ENCODE measurements at regions not wholly inside any gene's neighbourhood (a gene's known extent, or its start where the extent isn't known, plus 50 kb on each side); places are given as distances from the start of the nearest gene placed in this dataset.

DNA sequence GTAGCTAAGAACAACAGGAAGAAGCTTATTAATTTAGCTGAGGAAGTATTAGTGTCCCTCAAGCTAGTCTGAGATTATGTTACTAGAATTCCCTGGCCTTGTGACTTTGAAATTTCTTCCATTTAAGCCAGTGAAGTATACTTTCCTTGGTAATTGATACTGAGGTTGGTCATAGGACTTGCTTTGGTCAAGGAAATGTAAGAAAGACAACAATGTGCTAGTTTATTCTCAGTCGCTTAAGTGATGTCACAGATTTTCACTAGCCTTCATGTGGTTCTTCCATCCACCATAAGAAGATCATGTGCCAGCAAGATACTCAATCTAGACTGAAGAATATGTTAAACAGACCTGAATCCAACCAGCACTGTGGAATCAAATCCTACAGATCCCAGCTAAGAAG is 1140.1 kb downstream of the TECRL start:
- Histone ChIP-seq H3K9me3 (no peaks in the 10 kb centered on the region), H3K27me3 (replicated peaks in 1 of 2; ENCODE audit: control insufficient read depth in 2 of 2, extremely low read depth in 1 of 2, insufficient read depth in 2 of 2, low read length in 1 of 2) (no peaks in the 10 kb centered on the region), H3K4me1 (ENCODE audit: control insufficient read depth in 1 of 2, extremely low read depth in 1 of 2, insufficient read depth in 2 of 2, low read length in 2 of 2) (no peaks in the 10 kb centered on the region), H3K27ac (ENCODE audit: low read length) (no peak overlapping the region), H3K36me3 (ENCODE audit: control insufficient read depth in 2 of 2, extremely low read depth in 1 of 2, insufficient read depth in 1 of 2, low read length in 1 of 2) (no peaks in the 10 kb centered on the region), H3K4me3 (ENCODE audit: control insufficient read depth in 1 of 2, extremely low read depth in 1 of 2, low read length in 1 of 2) (no peak overlapping the region)
- no peak for DNase-seq
- Mint-ChIP-seq H3K27me3 (no peaks in the 10 kb centered on the region), H3K4me3 (no peak overlapping the region), H3K4me1 (no peaks in the 10 kb centered on the region), H3K9me3 (peaks cover 8 to 25% (median 25%) of the 10 kb centered on the region in 3 donors), H3K27ac (no peak overlapping the region), H3K36me3 (no peaks in the 10 kb centered on the region)
- ATAC-seq (replicated peaks in 1 of 4): no peak
- CTCF ChIA-PET: no interaction called here
- no CpG with 5 or more reads among the region's 1 CpG for WGBS (ENCODE audit: insufficient coverage)
- POLR2A ChIA-PET: no interaction called here

DNA sequence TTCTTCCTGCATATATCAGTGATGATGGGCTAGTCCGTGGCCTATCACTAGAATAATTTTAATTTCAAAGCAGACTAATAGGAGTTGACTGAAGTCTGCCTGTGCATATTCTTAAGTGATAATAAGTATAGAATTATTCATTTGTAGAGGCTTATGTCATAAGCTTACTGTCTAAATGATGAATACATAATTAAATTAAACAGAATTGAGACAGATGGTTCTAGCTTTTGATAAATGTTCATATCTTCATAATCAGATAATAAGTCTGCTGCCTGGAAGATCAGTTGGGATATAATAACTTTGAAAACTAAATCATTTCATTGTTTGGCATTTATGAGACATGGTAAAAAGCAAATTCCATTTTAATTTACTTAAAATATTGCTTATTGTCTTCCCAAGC is 1175.6 kb downstream of the TECRL start:
- CTCF ChIA-PET: no interaction called here
- Mint-ChIP-seq H3K9me3 (peaks cover 11 to 25% (median 13%) of the 10 kb centered on the region in 3 donors), H3K27ac (no peak overlapping the region), H3K4me3 (no peak overlapping the region), H3K4me1 (no peaks in the 10 kb centered on the region), H3K36me3 (no peaks in the 10 kb centered on the region), H3K27me3 (no peaks in the 10 kb centered on the region)
- no peaks in the 10 kb centered on the region for H3K36me3 ChIP-seq (ENCODE audit: control insufficient read depth in 2 of 2, extremely low read depth in 1 of 2, insufficient read depth in 1 of 2, low read length in 1 of 2)
- ATAC-seq (replicated peaks in 1 of 4) (no peak), DNase-seq (no peak)
- no peaks in the 10 kb centered on the region for H3K4me1 ChIP-seq (ENCODE audit: control insufficient read depth in 1 of 2, extremely low read depth in 1 of 2, insufficient read depth in 2 of 2, low read length in 2 of 2)
- H3K4me3 ChIP-seq (ENCODE audit: control insufficient read depth in 1 of 2, extremely low read depth in 1 of 2, low read length in 1 of 2): no peak overlapping the region
- H3K27me3 ChIP-seq (replicated peaks in 1 of 2; ENCODE audit: control insufficient read depth in 2 of 2, extremely low read depth in 1 of 2, insufficient read depth in 2 of 2, low read length in 1 of 2): no peaks in the 10 kb centered on the region
- H3K27ac ChIP-seq (ENCODE audit: low read length): no peak overlapping the region
- WGBS (ENCODE audit: insufficient coverage): no CpG with 5 or more reads among the region's 1 CpG
- peaks cover 6% of the 10 kb centered on the region for H3K9me3 ChIP-seq
- POLR2A ChIA-PET: no interaction called here

GRCh38 chr4:63232058-63232457 is 1177.2 kb downstream of the TECRL start:
- Histone ChIP-seq H3K36me3 (ENCODE audit: control insufficient read depth in 2 of 2, extremely low read depth in 1 of 2, insufficient read depth in 1 of 2, low read length in 1 of 2) (no peaks in the 10 kb centered on the region), H3K4me3 (ENCODE audit: control insufficient read depth in 1 of 2, extremely low read depth in 1 of 2, low read length in 1 of 2) (no peak overlapping the region), H3K9me3 (peaks cover 6% of the 10 kb centered on the region), H3K27me3 (replicated peaks in 1 of 2; ENCODE audit: control insufficient read depth in 2 of 2, extremely low read depth in 1 of 2, insufficient read depth in 2 of 2, low read length in 1 of 2) (no peaks in the 10 kb centered on the region), H3K4me1 (ENCODE audit: control insufficient read depth in 1 of 2, extremely low read depth in 1 of 2, insufficient read depth in 2 of 2, low read length in 2 of 2) (no peaks in the 10 kb centered on the region), H3K27ac (ENCODE audit: low read length) (no peak overlapping the region)
- Mint-ChIP-seq H3K27ac (no peak overlapping the region), H3K36me3 (no peaks in the 10 kb centered on the region), H3K4me3 (no peak overlapping the region), H3K4me1 (no peaks in the 10 kb centered on the region), H3K27me3 (no peaks in the 10 kb centered on the region), H3K9me3 (peaks cover 8 to 19% (median 11%) of the 10 kb centered on the region in 3 donors)
- ChIA-PET CTCF (no interaction called here), POLR2A (no interaction called here)
- no CpG with 5 or more reads among the region's 1 CpG for whole genome bisulfite sequencing (ENCODE audit: insufficient coverage)
- ATAC-seq (replicated peaks in 1 of 4) (no peak), DNase-seq (no peak)

GRCh38 chr4:63226229-63226628 is 1183.0 kb downstream of the TECRL start:
- POLR2A ChIA-PET: no interaction called here
- no peaks in the 10 kb centered on the region for H3K27me3 Mint-ChIP-seq
- Histone ChIP-seq H3K4me1 (ENCODE audit: control insufficient read depth in 1 of 2, extremely low read depth in 1 of 2, insufficient read depth in 2 of 2, low read length in 2 of 2) (no peaks in the 10 kb centered on the region), H3K27me3 (replicated peaks in 1 of 2; ENCODE audit: control insufficient read depth in 2 of 2, extremely low read depth in 1 of 2, insufficient read depth in 2 of 2, low read length in 1 of 2) (no peaks in the 10 kb centered on the region), H3K36me3 (ENCODE audit: control insufficient read depth in 2 of 2, extremely low read depth in 1 of 2, insufficient read depth in 1 of 2, low read length in 1 of 2) (no peaks in the 10 kb centered on the region), H3K9me3 (no peaks in the 10 kb centered on the region), H3K4me3 (ENCODE audit: control insufficient read depth in 1 of 2, extremely low read depth in 1 of 2, low read length in 1 of 2) (no peak overlapping the region), H3K27ac (ENCODE audit: low read length) (no peak overlapping the region)
- H3K27ac Mint-ChIP-seq: no peak overlapping the region
- no peaks in the 10 kb centered on the region for H3K36me3 Mint-ChIP-seq
- H3K4me3 Mint-ChIP-seq: no peak overlapping the region
- 91% methylated on average over 1 of the region's 1 CpG for WGBS (ENCODE audit: insufficient coverage)
- DNase-seq (no peak), ATAC-seq (replicated peaks in 1 of 4) (no peak)
- peaks cover 2 to 26% (median 5%) of the 10 kb centered on the region in 3 donors for H3K9me3 Mint-ChIP-seq
- CTCF ChIA-PET: no interaction called here
- H3K4me1 Mint-ChIP-seq: no peaks in the 10 kb centered on the region

DNA sequence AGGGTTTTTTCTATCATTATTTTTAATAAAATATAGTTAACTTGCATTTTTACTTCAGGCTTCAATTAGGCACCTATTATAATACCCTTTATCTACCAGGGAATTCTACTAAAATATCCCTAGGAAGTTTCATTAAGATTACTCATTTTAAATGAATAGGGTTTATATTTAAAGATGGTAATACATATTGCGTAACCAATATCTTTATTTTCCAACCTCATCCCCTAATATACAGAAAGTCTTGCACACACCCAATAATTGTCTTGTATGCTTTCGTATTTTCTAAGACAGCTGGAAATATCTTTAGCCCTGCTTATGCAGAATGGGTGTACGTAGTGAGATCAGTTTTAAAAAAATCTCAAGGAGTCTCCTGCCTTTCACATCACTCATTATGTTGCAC is 1186.8 kb downstream of the TECRL start:
- H3K4me3 Mint-ChIP-seq: no peak overlapping the region
- H3K36me3 Mint-ChIP-seq: no peaks in the 10 kb centered on the region
- no peak for DNase-seq
- Histone ChIP-seq H3K4me1 (ENCODE audit: control insufficient read depth in 1 of 2, extremely low read depth in 1 of 2, insufficient read depth in 2 of 2, low read length in 2 of 2) (no peaks in the 10 kb centered on the region), H3K27me3 (replicated peaks in 1 of 2; ENCODE audit: control insufficient read depth in 2 of 2, extremely low read depth in 1 of 2, insufficient read depth in 2 of 2, low read length in 1 of 2) (no peaks in the 10 kb centered on the region), H3K27ac (ENCODE audit: low read length) (no peak overlapping the region), H3K4me3 (ENCODE audit: control insufficient read depth in 1 of 2, extremely low read depth in 1 of 2, low read length in 1 of 2) (no peak overlapping the region), H3K9me3 (no peaks in the 10 kb centered on the region), H3K36me3 (ENCODE audit: control insufficient read depth in 2 of 2, extremely low read depth in 1 of 2, insufficient read depth in 1 of 2, low read length in 1 of 2) (no peaks in the 10 kb centered on the region)
- ChIA-PET POLR2A (no interaction called here), CTCF (no interaction called here)
- ATAC-seq (replicated peaks in 1 of 4): no peak
- H3K27me3 Mint-ChIP-seq: no peaks in the 10 kb centered on the region
- WGBS (ENCODE audit: insufficient coverage): no CpG with 5 or more reads among the region's 3 CpGs
- H3K27ac Mint-ChIP-seq: no peak overlapping the region
- no peaks in the 10 kb centered on the region for H3K4me1 Mint-ChIP-seq
- peaks cover 10 to 41% (median 15%) of the 10 kb centered on the region in 3 donors for H3K9me3 Mint-ChIP-seq

GRCh38 chr4:63221477-63221876 is 1187.8 kb downstream of the TECRL start:
- Histone ChIP-seq H3K4me1 (ENCODE audit: control insufficient read depth in 1 of 2, extremely low read depth in 1 of 2, insufficient read depth in 2 of 2, low read length in 2 of 2) (no peaks in the 10 kb centered on the region), H3K4me3 (ENCODE audit: control insufficient read depth in 1 of 2, extremely low read depth in 1 of 2, low read length in 1 of 2) (no peak overlapping the region), H3K27ac (ENCODE audit: low read length) (no peak overlapping the region), H3K27me3 (replicated peaks in 1 of 2; ENCODE audit: control insufficient read depth in 2 of 2, extremely low read depth in 1 of 2, insufficient read depth in 2 of 2, low read length in 1 of 2) (no peaks in the 10 kb centered on the region), H3K36me3 (ENCODE audit: control insufficient read depth in 2 of 2, extremely low read depth in 1 of 2, insufficient read depth in 1 of 2, low read length in 1 of 2) (no peaks in the 10 kb centered on the region), H3K9me3 (no peaks in the 10 kb centered on the region)
- Mint-ChIP-seq H3K4me3 (no peak overlapping the region), H3K27ac (no peak overlapping the region), H3K27me3 (no peaks in the 10 kb centered on the region), H3K36me3 (no peaks in the 10 kb centered on the region), H3K4me1 (no peaks in the 10 kb centered on the region), H3K9me3 (peaks cover 15 to 42% (median 20%) of the 10 kb centered on the region in 3 donors)
- ChIA-PET CTCF (no interaction called here), POLR2A (no interaction called here)
- no peak for DNase-seq
- no peak for ATAC-seq (replicated peaks in 1 of 4)
- WGBS (ENCODE audit: insufficient coverage): no CpG with 5 or more reads among the region's 1 CpG

GRCh38 chr4:63218856-63219255 is 1190.4 kb downstream of the TECRL start:
- DNase-seq: no peak
- Histone ChIP-seq H3K9me3 (no peaks in the 10 kb centered on the region), H3K4me1 (ENCODE audit: control insufficient read depth in 1 of 2, extremely low read depth in 1 of 2, insufficient read depth in 2 of 2, low read length in 2 of 2) (no peaks in the 10 kb centered on the region), H3K27me3 (replicated peaks in 1 of 2; ENCODE audit: control insufficient read depth in 2 of 2, extremely low read depth in 1 of 2, insufficient read depth in 2 of 2, low read length in 1 of 2) (no peaks in the 10 kb centered on the region), H3K27ac (ENCODE audit: low read length) (no peak overlapping the region), H3K4me3 (ENCODE audit: control insufficient read depth in 1 of 2, extremely low read depth in 1 of 2, low read length in 1 of 2) (no peak overlapping the region), H3K36me3 (ENCODE audit: control insufficient read depth in 2 of 2, extremely low read depth in 1 of 2, insufficient read depth in 1 of 2, low read length in 1 of 2) (no peaks in the 10 kb centered on the region)
- Mint-ChIP-seq H3K4me3 (no peak overlapping the region), H3K36me3 (no peaks in the 10 kb centered on the region), H3K4me1 (no peaks in the 10 kb centered on the region), H3K27ac (no peak overlapping the region), H3K9me3 (peaks cover 18 to 47% (median 32%) of the 10 kb centered on the region in 3 donors), H3K27me3 (no peaks in the 10 kb centered on the region)
- ATAC-seq (replicated peaks in 1 of 4): no peak
- 63% methylated on average over 7 of the region's 7 CpGs for WGBS (ENCODE audit: insufficient coverage)
- ChIA-PET CTCF (no interaction called here), POLR2A (no interaction called here)
